GM13977 (cell line): ENCODE measurements at regions not wholly inside any gene's neighbourhood (a gene's known extent, or its start where the extent isn't known, plus 50 kb on each side); places are given as distances from the start of the nearest gene placed in this dataset.

ENCODE experiments used
- DNase-seq: peaks from one replicate; pipeline ENCODE4 v3.0.0; 2012; ENCODE audit warnings: low spot score
- in situ Hi-C: fragments of 300-500 bp; cut with MboI; formaldehyde crosslinking; loops from one replicate; pipeline ENCODE4 v1.12.0; 2022; ENCODE audit warnings: low sequenced_read_pairs, low pct_unique_long_range_greater_than_20kb, mixed read lengths, inconsistent platforms; ENCODE audit not compliant: unreplicated experiment
- TF ChIP-seq, protein P1 (sequence below): IDR thresholded peaks from 2 replicates; pipeline ENCODE4 v1.5.1; 2012; ENCODE audit warnings: mild to moderate bottlenecking, control low read depth; ENCODE audit not compliant: insufficient read depth; ENCODE audit errors: extremely low read depth, missing control alignments

DNA sequence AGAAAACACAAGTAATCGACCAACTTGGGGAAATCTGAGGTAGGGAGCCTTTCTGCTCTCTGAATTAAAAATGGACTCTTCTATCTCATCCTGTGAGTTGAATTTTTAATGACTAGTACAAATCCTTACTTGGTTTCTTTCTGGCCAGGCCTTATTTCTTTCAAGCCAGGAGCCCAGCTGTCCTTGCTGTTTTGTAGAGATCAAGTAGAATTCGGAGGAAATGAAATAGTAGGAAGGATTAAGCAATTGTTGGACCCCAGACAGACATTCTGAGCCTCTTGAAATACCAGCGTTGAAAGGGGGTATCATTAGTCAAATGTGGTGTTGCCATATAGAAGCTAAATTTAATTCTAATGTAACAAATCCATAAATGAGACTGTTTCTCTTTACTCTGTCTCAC, 53.7 kb upstream of the SMIM15 start:
- in situ Hi-C loops: no loop called here
- no peak for DNase-seq
- TF ChIP-seq, protein P1, sequence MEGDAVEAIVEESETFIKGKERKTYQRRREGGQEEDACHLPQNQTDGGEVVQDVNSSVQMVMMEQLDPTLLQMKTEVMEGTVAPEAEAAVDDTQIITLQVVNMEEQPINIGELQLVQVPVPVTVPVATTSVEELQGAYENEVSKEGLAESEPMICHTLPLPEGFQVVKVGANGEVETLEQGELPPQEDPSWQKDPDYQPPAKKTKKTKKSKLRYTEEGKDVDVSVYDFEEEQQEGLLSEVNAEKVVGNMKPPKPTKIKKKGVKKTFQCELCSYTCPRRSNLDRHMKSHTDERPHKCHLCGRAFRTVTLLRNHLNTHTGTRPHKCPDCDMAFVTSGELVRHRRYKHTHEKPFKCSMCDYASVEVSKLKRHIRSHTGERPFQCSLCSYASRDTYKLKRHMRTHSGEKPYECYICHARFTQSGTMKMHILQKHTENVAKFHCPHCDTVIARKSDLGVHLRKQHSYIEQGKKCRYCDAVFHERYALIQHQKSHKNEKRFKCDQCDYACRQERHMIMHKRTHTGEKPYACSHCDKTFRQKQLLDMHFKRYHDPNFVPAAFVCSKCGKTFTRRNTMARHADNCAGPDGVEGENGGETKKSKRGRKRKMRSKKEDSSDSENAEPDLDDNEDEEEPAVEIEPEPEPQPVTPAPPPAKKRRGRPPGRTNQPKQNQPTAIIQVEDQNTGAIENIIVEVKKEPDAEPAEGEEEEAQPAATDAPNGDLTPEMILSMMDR: no peak

DNA sequence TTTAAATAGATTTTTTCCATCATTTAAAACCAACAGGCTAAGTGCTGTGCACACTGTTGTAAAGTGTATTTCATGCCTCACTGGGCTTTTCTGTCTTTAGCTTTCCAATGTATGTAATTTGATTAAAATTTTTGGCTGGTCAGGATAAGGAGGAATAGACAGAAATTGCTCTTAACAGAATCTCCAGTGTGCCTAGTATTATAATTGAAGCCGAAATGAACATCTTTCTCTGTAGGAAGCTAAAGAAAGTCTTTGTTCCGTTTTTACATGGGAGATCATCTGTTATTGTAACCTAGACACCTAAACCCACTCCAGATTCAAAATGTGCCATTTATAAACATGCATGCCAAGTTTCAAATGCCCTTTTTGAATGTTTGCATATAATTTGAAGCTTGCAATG, 54.5 kb upstream of the SMIM15 start:
- no peak for DNase-seq
- TF ChIP-seq, protein P1: no peak
- in situ Hi-C loops: no loop called here

DNA sequence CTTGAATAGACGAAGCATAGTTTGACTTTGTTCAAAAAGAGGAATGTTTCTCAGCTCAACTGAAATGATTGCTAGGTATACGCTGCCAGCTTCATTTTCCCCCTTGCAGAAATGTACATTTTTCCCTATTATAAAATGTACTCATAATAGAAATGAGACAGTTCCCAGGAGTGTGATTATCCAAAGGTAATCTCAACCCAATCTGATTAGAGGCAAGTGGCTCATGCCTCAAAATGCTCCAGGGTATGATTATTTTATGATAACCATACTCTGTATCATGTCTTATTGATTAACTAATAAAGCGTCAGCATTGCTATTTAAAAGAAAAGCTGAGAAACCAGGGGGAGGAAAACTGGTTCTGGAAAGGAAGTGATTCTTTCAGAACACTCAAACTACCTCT, 54.9 kb upstream of the SMIM15 start:
- no peak for DNase-seq
- in situ Hi-C loops: no loop called here

DNA sequence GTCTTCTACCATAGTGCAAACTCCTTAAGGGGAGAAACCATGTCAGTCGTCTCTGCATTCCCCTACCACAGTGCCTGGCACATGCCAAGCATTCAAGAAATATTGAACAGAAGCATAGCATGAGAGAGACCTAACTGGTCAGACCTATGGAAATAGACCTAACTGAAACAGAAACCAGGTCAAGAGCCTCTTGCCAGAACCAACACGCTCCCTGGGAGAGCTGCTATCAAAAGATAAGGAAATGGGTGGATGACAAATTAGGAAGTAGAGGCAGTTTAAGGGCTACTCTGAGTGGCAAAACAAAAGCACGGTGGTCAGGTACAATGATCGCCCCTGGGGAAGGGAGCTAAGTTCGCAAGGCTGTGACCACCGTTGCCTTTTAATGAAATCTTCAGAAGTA, 66.0 kb upstream of the SMIM15 start:
- in situ Hi-C loops: no loop called here
- no peak for DNase-seq
- TF ChIP-seq, protein P1: no peak

More for the DNA sequence above, 54.9 kb upstream of the SMIM15 start:
- TF ChIP-seq, protein P1: no peak

DNA sequence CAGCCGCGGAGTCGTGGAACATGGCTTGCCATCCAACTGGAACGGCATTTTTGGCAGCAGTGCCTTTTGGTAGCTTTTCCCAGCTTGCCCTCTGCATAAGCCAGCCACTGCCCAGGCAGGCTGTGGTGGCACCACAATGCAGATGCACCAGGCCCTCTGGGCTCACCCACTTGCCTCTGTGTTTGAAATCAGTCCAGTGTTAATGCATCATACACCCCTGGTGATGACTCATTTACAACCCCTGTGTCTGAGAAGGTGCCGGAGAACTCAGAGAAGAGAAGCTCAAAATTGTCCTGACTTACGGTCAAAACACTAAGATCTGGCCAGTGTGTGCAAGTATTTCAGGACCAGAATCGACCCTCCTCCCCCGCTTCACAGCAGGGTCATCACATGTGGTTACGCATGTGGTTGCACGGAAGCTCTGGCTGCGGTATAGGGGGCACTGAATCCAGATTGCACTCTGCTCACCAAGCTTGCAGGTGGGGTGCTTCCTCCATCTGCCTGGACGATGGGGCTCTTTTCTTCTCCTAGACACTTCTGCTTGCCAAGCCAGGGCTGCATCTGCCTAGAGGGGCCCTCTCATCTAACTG, 66.5 kb upstream of the SMIM15 start:
- in situ Hi-C loops: no loop called here

DNA sequence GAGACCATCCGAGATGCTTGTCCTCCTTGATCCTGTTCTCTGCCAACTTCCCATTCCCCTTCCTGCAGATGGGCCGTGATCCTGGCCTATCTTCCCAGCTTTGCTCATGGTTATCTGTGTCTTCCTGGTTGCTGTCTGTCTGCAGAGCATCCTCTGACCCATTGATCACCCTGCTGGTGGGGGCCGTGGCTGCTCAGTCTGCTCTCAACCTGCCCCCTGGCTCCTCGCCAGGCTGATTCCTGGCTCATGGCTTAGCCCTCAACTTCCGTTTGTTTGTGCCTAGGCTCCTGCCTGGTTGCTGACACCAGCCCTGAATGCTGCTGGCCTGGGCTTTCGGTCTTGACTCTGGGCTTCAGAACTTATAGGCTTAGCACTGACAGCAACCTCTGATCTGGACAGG, 67.1 kb upstream of the SMIM15 start:
- TF ChIP-seq, protein P1: no peak
- no peak for DNase-seq
- in situ Hi-C loops: no loop called here

More for the DNA sequence above, 66.5 kb upstream of the SMIM15 start:
- TF ChIP-seq, protein P1: no peak
- no peak for DNase-seq
